ENCODE measurements at regions not wholly inside any gene's neighbourhood (a gene's known extent, or its start where the extent isn't known, plus 50 kb on each side); places are given as distances from the start of the nearest gene placed in this dataset.

GRCh38 chr1:99591886-99592285 lies 54.0 kb upstream of the PALMD start:
- TF ChIP-seq, protein P1, sequence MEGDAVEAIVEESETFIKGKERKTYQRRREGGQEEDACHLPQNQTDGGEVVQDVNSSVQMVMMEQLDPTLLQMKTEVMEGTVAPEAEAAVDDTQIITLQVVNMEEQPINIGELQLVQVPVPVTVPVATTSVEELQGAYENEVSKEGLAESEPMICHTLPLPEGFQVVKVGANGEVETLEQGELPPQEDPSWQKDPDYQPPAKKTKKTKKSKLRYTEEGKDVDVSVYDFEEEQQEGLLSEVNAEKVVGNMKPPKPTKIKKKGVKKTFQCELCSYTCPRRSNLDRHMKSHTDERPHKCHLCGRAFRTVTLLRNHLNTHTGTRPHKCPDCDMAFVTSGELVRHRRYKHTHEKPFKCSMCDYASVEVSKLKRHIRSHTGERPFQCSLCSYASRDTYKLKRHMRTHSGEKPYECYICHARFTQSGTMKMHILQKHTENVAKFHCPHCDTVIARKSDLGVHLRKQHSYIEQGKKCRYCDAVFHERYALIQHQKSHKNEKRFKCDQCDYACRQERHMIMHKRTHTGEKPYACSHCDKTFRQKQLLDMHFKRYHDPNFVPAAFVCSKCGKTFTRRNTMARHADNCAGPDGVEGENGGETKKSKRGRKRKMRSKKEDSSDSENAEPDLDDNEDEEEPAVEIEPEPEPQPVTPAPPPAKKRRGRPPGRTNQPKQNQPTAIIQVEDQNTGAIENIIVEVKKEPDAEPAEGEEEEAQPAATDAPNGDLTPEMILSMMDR (IDR thresholded peaks at IDR 0.05), result no peak
- no peak for TF ChIP-seq POLR2A (IDR thresholded peaks at IDR 0.05)
- WGBS (ENCODE audit: insufficient coverage, low coverage, low lambda C conversion rate, missing lambda C conversion rate), result 77% methylated on average over 1 of the region's 1 CpG

GRCh38 chr1:99594205-99594604 lies 51.7 kb upstream of the PALMD start:
- H3K27ac ChIP-seq, result peak overlapping the region in 1 of 3 donors; percentile 10
- intact Hi-C loops (cut with DNase I), result no loop called here
- no peaks in the 10 kb centered on the region for H3K4me1 ChIP-seq
- 55% methylated on average over 2 of the region's 2 CpGs for whole genome bisulfite sequencing (ENCODE audit: insufficient coverage, low coverage, low lambda C conversion rate, missing lambda C conversion rate)
- no peak for TF ChIP-seq POLR2A (IDR thresholded peaks at IDR 0.05)
- TF ChIP-seq, protein P1 (IDR thresholded peaks at IDR 0.05), result no peak
- DNase-seq (no peak), ATAC-seq (no peak)
- H3K9me3 ChIP-seq, result no peaks in the 10 kb centered on the region
- no peaks in the 10 kb centered on the region for H3K27me3 ChIP-seq
- H3K4me3 ChIP-seq, result no peak overlapping the region
- no peaks in the 10 kb centered on the region for H3K36me3 ChIP-seq

More at GRCh38 chr1:99591886-99592285, 54.0 kb upstream of the PALMD start:
- no peak overlapping the region for H3K4me3 ChIP-seq
- H3K36me3 ChIP-seq, result no peaks in the 10 kb centered on the region
- intact Hi-C loops (cut with DNase I), result no loop called here
- H3K27ac ChIP-seq, result no peak overlapping the region
- no peaks in the 10 kb centered on the region for H3K9me3 ChIP-seq
- H3K4me1 ChIP-seq, result no peaks in the 10 kb centered on the region
- DNase-seq (no peak), ATAC-seq (no peak)
- H3K27me3 ChIP-seq, result no peaks in the 10 kb centered on the region

DNA sequence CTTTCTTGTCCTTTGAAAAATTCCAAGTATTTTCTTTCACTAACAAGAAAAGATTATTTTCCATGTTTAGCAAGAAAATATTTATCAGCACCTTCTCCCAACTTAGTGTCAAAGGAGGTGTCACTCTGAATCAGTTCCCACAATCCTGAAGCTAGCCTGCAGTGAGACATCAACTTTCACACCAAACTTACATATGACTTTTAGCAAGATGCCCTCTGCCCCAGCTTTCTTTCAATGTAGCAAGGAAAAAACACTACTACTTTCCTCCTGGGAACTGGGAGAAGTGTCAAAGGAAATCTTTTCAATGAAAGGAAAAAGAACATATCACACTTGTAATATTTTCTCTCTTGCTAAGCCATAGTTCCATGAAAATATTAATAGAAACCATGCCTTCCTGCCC lies 50.9 kb upstream of the PALMD start:
- H3K27me3 ChIP-seq, result no peaks in the 10 kb centered on the region
- ATAC-seq, result peak in 1 of 4 donors; percentile 48
- H3K9me3 ChIP-seq, result no peaks in the 10 kb centered on the region
- intact Hi-C loops (cut with DNase I), result no loop called here
- no peak overlapping the region for H3K4me3 ChIP-seq
- H3K27ac ChIP-seq, result no peak overlapping the region
- H3K4me1 ChIP-seq, result no peaks in the 10 kb centered on the region
- no peak for TF ChIP-seq POLR2A (IDR thresholded peaks at IDR 0.05)
- TF ChIP-seq, protein P1 (IDR thresholded peaks at IDR 0.05), result no peak
- DNase-seq, result no peak
- H3K36me3 ChIP-seq, result no peaks in the 10 kb centered on the region

- H3K9me3 ChIP-seq, result no peaks in the 10 kb centered on the region
- TF ChIP-seq, protein P1 (IDR thresholded peaks at IDR 0.05), result no peak
- no peak for TF ChIP-seq POLR2A (IDR thresholded peaks at IDR 0.05)
- no peak overlapping the region for H3K4me3 ChIP-seq
- H3K27me3 ChIP-seq, result no peaks in the 10 kb centered on the region
- WGBS (ENCODE audit: insufficient coverage, low coverage, low lambda C conversion rate, missing lambda C conversion rate), result 40% methylated on average over 2 of the region's 2 CpGs
- intact Hi-C loops (cut with DNase I), result no loop called here
- H3K36me3 ChIP-seq, result no peaks in the 10 kb centered on the region
- H3K4me1 ChIP-seq, result no peaks in the 10 kb centered on the region
- H3K27ac ChIP-seq, result no peak overlapping the region
- ATAC-seq (no peak), DNase-seq (no peak)
Measured at GRCh38 chr1:99595441-99595840, 50.5 kb upstream of the PALMD start.

Measured in right lobe of liver (tissue), 6 donors.